MCF 10A (cell line): ENCODE measurements at regions not wholly inside any gene's neighbourhood (a gene's known extent, or its start where the extent isn't known, plus 50 kb on each side); places are given as distances from the start of the nearest gene placed in this dataset.

Source experiments
- BruUV-seq: library from RNA; stranded (reverse); fragments of 400-500 nt; replicated peaks from 2 replicates; lab custom pipeline; 2021; lab: Mats Ljungman, UMichigan
- CTCF ChIA-PET: fragments of 300-600 bp; sonication (Branson Sonifier 250); formaldehyde crosslinking; extraction: SDS; loops from one replicate; lab custom pipeline; 2021; ENCODE audit warnings: antibody characterized with exemption, inconsistent platforms; lab: Yijun Ruan, JAX
- POLR2A ChIA-PET: fragments of 300-600, 350-650 bp; sonication (Branson Sonifier 250); formaldehyde crosslinking; extraction: SDS; loops from one replicate; lab custom pipeline; 2020; ENCODE audit warnings: antibody characterized with exemption, inconsistent platforms; lab: Yijun Ruan, JAX
- DNase-seq: peaks from one replicate; pipeline ENCODE4 v3.0.0-alpha.2; 2018; ENCODE audit not compliant: unreplicated experiment
- H3K27ac Mint-ChIP-seq: one replicate; pipeline ENCODE4 v1.8.0; 2022; ENCODE audit warnings: mild to moderate bottlenecking, low read depth, mixed read lengths; ENCODE audit not compliant: unreplicated experiment
- H3K27me3 Mint-ChIP-seq: one replicate; pipeline ENCODE4 v1.8.0; 2022; ENCODE audit warnings: mixed read lengths; ENCODE audit not compliant: insufficient read depth, unreplicated experiment
- H3K36me3 Mint-ChIP-seq: one replicate; pipeline ENCODE4 v1.8.0; 2022; ENCODE audit warnings: mild to moderate bottlenecking, moderate library complexity, mixed read lengths; ENCODE audit not compliant: insufficient read depth, unreplicated experiment
- H3K4me1 Mint-ChIP-seq: one replicate; pipeline ENCODE4 v1.8.0; 2022; ENCODE audit warnings: mixed read lengths; ENCODE audit not compliant: insufficient read depth, unreplicated experiment
- H3K4me3 Mint-ChIP-seq: one replicate; pipeline ENCODE4 v1.8.0; 2022; ENCODE audit warnings: mild to moderate bottlenecking, moderate library complexity, mixed read lengths; ENCODE audit not compliant: unreplicated experiment
- H3K9me3 Mint-ChIP-seq: one replicate; pipeline ENCODE4 v1.8.0; 2022; ENCODE audit warnings: mixed read lengths; ENCODE audit not compliant: unreplicated experiment
- CTCF ChIP-seq: fragments of 200-600 bp; IDR thresholded peaks from one replicate; pipeline ENCODE4 v1.8.0; 2022; ENCODE audit warnings: antibody characterized with exemption, mild to moderate bottlenecking; ENCODE audit not compliant: unreplicated experiment
- intact Hi-C: fragments of 100-400 bp; cut with micrococcal nuclease; formaldehyde crosslinking; loops from 2 replicates; pipeline ENCODE4 v1.14.1; 2022

GRCh38 chrX:16002185-16002584 lies 121.2 kb upstream of the GRPR start:
- peaks cover 9% of the 10 kb centered on the region for H3K9me3 Mint-ChIP-seq
- no peaks in the 10 kb centered on the region for H3K36me3 Mint-ChIP-seq
- ChIA-PET POLR2A (no interaction called here), CTCF (interaction anchor here (0.9 kb wide), 1 partner anchor 39 kb away, joined by 4 read pairs; no protein-coding TSS in a partner anchor)
- H3K4me1 Mint-ChIP-seq = peaks cover 6% of the 10 kb centered on the region
- no peak overlapping the region for H3K4me3 Mint-ChIP-seq
- peaks cover 8% of the 10 kb centered on the region for H3K27me3 Mint-ChIP-seq
- no peak for DNase-seq
- no peak for TF ChIP-seq CTCF
- intact Hi-C loops = no loop called here
- no TSS peak for BruUV-seq
- H3K27ac Mint-ChIP-seq = no peak overlapping the region

- H3K36me3 Mint-ChIP-seq = no peaks in the 10 kb centered on the region
- no TSS peak for BruUV-seq
Measured at GRCh38 chrX:15998350-15998749, 125.0 kb upstream of the GRPR start.

GRCh38 chrX:15989716-15990115 lies 133.6 kb upstream of the GRPR start:
- no peak for TF ChIP-seq CTCF
- DNase-seq = no peak
- Mint-ChIP-seq H3K4me3 (no peak overlapping the region), H3K27ac (no peak overlapping the region), H3K9me3 (no peaks in the 10 kb centered on the region), H3K4me1 (peaks cover 5% of the 10 kb centered on the region), H3K36me3 (no peaks in the 10 kb centered on the region), H3K27me3 (peaks cover 23% of the 10 kb centered on the region)
- intact Hi-C loops = no loop called here
- POLR2A ChIA-PET = interaction anchor here (1.0 kb wide), 1 partner anchor 15 kb away, joined by 3 read pairs; no protein-coding TSS in a partner anchor
- CTCF ChIA-PET = interaction anchor here (0.5 kb wide), 1 partner anchor 27 kb away, joined by 3 read pairs; no protein-coding TSS in a partner anchor
- no TSS peak for BruUV-seq

More at GRCh38 chrX:15998350-15998749, 125.0 kb upstream of the GRPR start:
- Mint-ChIP-seq H3K9me3 (peaks cover 9% of the 10 kb centered on the region), H3K27ac (no peak overlapping the region), H3K4me3 (no peak overlapping the region), H3K4me1 (peaks cover 6% of the 10 kb centered on the region), H3K27me3 (no peaks in the 10 kb centered on the region)
- CTCF ChIA-PET = no interaction called here
- intact Hi-C loops = no loop called here
- POLR2A ChIA-PET = no interaction called here
- no peak for DNase-seq
- no peak for TF ChIP-seq CTCF

- DNase-seq = peak; percentile 60
- intact Hi-C loops = no loop called here
- no peaks in the 10 kb centered on the region for H3K9me3 Mint-ChIP-seq
- BruUV-seq = no TSS peak
- H3K27me3 Mint-ChIP-seq = peaks cover 31% of the 10 kb centered on the region
- TF ChIP-seq CTCF = no peak
- H3K36me3 Mint-ChIP-seq = no peaks in the 10 kb centered on the region
- POLR2A ChIA-PET = interaction anchor here (1.0 kb wide), 1 partner anchor 15 kb away, joined by 3 read pairs; no protein-coding TSS in a partner anchor
- H3K4me3 Mint-ChIP-seq = no peak overlapping the region
- H3K4me1 Mint-ChIP-seq = peaks cover 5% of the 10 kb centered on the region
- CTCF ChIA-PET = interaction anchor here (0.5 to 1.0 kb wide), 2 partner anchors 14 to 27 kb away, joined by 3 to 5 read pairs; no protein-coding TSS in a partner anchor
- H3K27ac Mint-ChIP-seq = no peak overlapping the region
Measured at GRCh38 chrX:15988661-15989603, 134.3 kb upstream of the AP1S2 start.
